IPS DF 4.7 (cell line): ENCODE measurements at regions not wholly inside any gene's neighbourhood (a gene's known extent, or its start where the extent isn't known, plus 50 kb on each side); places are given as distances from the start of the nearest gene placed in this dataset.
"Not testable (repeated sequence)": the region's sequence is repeated elsewhere in the genome, so short reads cannot be mapped to it uniquely, and the experiment has no call there.

Source experiments
- DNase-seq: peaks from one replicate; pipeline ENCODE4 v3.0.0-alpha.2; 2013; ENCODE audit warnings: low spot score; ENCODE audit errors: extremely low read depth

- DNase-seq: no peak
Measured at GRCh38 chr14:43471595-43471994, 1035.5 kb downstream of the FSCB start.

- no peak for DNase-seq
Measured at GRCh38 chr14:43464968-43465367, 1042.1 kb downstream of the FSCB start.

GRCh38 chr14:43449291-43449690 lies 1057.8 kb downstream of the FSCB start:
- DNase-seq: no peak

DNA sequence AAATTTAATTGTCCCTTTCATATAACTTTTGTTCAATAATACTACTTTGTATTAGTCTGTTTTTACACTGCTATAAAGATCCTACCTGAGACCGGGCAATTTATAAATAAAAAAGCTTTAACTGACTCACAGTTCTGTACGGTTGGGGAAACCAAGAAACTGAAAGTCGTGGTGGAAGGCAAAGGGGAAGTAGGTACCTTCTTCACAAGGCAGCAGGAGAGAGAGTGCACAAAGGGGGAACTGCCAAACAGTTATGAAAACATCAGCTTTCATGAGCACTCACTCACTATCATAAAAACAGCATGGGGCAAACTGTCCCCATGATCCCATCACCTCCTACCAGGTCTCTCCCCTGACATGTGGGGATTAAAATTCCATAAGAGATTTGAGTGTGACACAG lies 1069.0 kb downstream of the FSCB start:
- DNase-seq: no peak

- DNase-seq: no peak
Measured at GRCh38 chr14:43418324-43418723, 1088.8 kb downstream of the FSCB start.

GRCh38 chr14:43413084-43413483 lies 1094.0 kb downstream of the FSCB start:
- no peak for DNase-seq

- DNase-seq: no peak
Measured at GRCh38 chr14:43411841-43412240, 1095.2 kb downstream of the FSCB start.

DNA sequence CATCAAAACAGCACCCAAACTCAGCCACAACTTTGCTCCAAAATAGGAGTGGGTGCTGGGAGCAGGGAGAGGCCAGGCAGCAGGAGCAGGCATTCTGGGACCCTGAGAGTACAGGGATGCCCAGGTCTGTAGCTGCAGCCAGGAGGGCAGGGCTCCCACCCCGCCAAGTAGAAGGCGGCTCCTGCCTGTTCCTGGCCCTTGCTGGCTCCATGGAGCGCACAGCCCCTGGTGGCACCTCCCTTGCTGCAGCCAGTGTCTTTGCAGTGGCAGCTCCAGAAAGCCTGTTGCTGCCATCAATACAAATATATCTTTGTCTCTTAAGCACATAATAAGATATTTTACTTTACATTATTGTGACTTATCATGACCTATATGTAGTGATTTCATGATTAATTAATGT lies 1096.5 kb downstream of the FSCB start:
- no peak for DNase-seq

GRCh38 chr14:43408472-43408871 lies 1098.6 kb downstream of the FSCB start:
- no peak for DNase-seq

DNA sequence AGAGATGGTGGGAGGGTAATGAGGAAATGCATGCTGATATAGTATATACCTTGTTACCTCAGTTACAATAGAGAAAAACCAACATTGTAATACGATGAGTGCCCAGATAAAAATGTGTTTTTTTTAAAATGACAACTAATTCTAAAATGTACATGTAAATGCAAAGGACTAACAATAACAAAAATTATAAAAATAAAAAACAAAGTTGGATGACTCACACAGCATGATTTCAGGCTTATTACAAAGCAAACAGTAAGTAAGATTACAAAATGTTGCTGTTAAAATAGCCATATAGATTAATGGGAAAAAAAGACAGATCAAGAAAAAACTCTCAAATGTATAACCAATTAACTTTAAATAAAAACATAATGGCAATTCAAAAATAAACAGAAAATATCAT lies 1099.4 kb downstream of the FSCB start:
- DNase-seq: no peak

DNA sequence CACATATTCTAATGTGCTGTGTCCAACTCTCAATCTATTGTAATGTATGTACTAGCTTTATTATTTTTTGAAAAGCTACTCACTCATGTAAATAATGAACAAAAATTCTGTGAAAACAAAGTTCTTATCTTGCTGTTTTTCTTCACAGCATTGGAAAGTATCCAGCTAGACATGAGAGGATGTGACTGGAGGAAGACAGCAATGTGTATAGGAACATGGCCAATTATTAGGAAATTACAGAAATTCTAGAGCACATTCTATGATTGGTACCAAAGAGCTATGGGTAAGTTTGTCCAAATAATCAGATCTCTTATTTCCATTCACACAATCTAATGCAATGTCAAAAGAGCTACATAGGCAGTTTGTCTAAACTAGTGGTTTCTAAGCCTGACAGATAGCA lies 1100.2 kb downstream of the FSCB start:
- DNase-seq: no peak

DNA sequence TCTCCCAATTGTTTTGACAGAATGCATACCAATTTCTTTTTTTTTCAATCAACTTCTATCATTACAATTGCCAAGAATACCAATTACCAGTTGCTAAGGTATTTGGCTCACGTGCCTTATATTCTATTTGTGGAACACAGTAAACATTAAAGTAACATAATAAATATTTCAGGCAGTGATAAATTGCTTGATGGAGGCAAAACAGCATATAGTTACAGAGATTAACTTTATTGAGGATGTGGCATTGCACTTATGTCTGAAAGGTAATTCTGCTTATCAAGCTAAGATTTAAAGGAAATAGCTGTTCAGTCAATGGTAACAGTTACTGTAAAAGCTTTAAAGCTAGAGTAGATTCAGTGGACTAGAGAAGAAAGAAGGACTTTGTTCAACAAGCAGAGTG lies 1107.8 kb downstream of the FSCB start:
- DNase-seq: no peak

- DNase-seq: not testable (repeated sequence)
Measured at GRCh38 chr14:43370565-43370896, 1136.6 kb downstream of the FSCB start.

- DNase-seq: no peak
Measured at GRCh38 chr14:43369710-43370564, 1137.1 kb downstream of the FSCB start.

GRCh38 chr14:43362586-43362985 lies 1144.5 kb downstream of the FSCB start:
- DNase-seq: no peak

GRCh38 chr14:43361751-43362150 lies 1145.3 kb downstream of the FSCB start:
- DNase-seq: no peak

- DNase-seq: no peak
Measured at GRCh38 chr14:43360239-43360638, 1146.8 kb downstream of the FSCB start.

DNA sequence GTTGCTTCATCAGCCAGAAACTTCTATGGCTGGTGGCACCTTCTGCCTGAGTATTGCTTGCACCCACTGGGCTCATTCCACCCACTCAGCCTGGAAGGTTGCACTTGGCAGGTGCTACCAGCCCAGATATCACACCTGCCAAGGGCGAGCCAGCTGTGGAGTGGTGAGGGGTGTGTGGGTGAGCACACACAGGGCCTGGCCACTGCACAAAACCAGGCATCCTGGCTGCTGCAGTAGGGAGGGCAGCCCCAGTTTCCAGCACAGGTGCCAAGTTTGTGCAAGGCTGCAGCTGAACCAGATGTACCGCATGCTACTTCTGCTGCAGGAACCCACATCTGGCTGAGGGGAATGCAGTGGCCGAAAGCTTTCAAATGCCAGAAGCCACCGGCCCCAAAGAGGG lies 1147.8 kb downstream of the FSCB start:
- DNase-seq: no peak

- no peak for DNase-seq
Measured at GRCh38 chr14:43356979-43357545, 1150.0 kb downstream of the FSCB start.

GRCh38 chr14:43356382-43356781 lies 1150.7 kb downstream of the FSCB start:
- DNase-seq: no peak

GRCh38 chr14:43341921-43342320 lies 1165.2 kb downstream of the FSCB start:
- no peak for DNase-seq

- no peak for DNase-seq
Measured at GRCh38 chr14:43338713-43339112, 1168.4 kb downstream of the FSCB start.

- DNase-seq: no peak
Measured at GRCh38 chr14:43336351-43336750, 1170.7 kb downstream of the FSCB start.
